Left kidney (tissue), 1 donor: ENCODE measurements at regions not wholly inside any gene's neighbourhood (a gene's known extent, or its start where the extent isn't known, plus 50 kb on each side); places are given as distances from the start of the nearest gene placed in this dataset.
A peak's percentile ranks its signal among the peaks of the same experiment; 100 is the strongest.

ENCODE experiments used
- DNase-seq: peaks from one replicate; pipeline ENCODE4 v3.0.0-alpha.2; 2013

DNA sequence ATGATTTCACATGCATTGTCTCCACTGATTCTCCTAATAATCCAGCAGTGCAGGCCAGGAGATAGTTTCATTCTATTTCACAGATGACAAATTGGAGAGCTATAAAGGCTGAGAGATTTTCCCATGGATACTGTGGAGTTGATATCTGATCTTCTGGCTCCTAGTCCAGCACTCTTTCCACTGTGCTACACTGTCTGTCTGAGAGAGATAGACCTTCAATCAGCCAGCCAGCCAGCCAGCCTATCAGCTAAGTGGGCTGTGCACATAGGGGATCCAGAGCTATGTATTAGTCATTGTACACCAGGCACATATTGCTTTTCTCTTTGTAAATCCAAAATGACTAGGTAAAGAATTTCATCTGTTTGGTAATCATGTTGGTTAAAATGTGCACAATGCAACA is 91.8 kb upstream of the ATP2B1 start:
- DNase-seq = no peak

DNA sequence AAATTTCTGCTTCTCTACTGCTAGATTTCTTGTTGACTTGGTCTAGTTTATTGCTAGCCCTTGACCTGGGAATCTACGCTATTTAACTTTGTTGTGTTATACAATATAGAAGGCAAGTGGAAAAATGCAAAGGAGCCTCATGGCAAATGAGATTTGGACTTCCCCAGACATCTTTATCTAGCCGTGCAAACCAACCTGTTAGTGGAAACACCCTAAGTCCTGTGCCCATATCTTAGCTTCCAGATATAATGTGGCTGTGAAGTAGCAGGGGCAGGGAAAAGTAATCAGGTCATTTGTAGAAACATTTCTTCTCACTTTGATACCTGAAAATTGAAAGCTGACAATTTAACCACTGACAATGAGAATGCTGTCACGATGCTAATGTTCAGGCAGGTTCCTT is 90.7 kb upstream of the ATP2B1 start:
- no peak for DNase-seq

DNA sequence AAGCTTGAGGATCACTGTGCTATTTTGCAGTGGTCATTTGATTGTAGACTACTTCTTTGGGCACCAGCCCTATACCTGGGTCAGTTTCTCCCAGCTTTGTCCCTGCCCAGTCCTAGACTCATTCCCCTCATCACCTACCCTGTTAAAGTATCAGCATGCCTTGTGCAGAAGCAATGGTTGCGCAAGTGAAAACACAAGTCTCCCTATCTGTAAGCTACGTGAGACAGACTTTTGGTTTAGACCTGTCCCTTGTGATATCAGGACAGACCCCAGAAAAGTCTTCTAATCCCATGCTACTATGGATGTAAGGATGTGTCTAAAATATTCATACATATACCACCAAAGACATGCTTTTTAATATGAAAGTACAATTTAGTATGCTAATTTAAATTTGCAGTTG is 88.8 kb upstream of the ATP2B1 start:
- no peak for DNase-seq

DNA sequence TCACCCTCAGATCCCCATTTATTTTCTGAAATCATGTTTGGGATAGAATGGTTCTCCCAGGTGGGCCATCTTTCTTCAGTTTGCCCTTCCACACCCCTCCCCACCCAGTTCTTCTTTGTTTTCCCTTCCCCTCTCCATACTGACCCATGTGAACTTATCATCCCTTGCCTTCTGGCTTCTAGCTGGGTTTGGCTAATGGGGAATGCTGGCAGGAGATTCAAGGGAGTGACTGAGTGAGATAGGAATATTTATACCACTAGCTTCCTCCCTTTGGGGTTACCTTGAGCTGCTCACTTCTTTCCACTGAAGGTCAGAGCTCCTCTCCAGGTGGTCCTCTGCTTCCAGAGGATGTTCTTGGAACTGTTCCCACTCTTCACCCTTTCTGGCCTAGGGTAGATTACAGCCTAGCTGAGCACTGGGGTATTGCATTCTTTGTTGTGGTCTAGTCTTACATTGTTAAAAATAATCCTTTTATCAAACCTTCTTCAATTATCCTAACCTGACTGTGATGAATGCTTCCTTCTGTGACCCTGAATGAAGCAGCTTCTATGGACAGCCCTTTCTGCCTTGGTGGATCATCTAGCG is 88.3 kb upstream of the ATP2B1 start:
- no peak for DNase-seq

DNA sequence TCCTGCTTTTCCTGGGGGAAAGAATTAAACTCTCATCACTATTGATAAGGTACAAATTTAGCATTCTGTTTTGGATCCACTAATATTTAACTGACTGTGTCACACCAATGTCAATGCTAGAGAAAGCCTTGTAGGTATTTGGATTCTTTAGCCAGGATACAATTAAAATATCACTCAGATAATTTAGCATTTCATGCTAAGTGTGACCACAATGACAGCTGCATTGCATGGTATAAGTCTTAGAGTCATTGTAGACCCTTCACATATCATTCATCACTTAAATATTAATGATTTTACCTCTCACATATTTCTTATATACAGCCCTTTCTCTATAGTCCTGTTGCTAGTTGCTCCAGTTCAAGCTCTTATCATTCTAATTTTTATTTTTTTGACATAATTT is 85.3 kb upstream of the ATP2B1 start:
- DNase-seq = no peak

DNA sequence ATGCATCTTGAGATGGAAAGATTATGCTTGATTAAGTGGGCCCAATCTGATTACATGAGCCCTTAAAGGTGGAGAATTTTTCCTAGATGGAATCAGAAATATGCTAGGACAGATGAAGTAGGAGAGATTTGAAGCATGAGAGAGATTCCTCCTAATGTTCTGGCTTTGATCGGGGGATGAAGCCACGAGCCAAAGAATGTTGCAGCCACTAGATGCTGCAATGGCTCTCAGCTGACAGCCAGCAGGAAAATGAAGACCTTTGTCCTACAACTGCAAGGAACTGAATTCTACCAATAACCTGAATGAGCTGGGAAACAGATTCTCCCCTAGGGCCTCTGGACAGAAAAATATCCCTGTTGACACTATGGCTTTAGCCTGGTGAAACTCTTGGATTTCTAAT is 82.6 kb upstream of the ATP2B1 start:
- DNase-seq = no peak

DNA sequence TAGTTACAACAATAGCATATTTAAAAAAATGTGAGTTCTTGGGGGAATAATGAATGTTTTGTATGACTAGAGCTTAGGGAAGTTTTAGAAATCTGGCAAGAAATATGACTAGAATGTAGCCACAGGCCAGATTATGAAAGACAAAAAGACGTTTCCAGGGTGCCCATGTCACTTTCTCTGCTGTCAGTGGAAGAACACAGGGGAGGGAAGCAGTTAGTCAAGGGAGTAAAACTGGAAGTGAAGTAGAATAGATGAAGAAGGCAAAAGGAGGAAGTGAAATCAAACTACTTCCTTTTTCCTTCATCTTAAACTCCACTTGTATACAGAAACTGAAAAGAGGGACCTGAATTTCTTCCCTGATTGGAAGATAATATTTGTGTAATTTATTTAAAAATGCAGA is 81.2 kb upstream of the ATP2B1 start:
- no peak for DNase-seq

DNA sequence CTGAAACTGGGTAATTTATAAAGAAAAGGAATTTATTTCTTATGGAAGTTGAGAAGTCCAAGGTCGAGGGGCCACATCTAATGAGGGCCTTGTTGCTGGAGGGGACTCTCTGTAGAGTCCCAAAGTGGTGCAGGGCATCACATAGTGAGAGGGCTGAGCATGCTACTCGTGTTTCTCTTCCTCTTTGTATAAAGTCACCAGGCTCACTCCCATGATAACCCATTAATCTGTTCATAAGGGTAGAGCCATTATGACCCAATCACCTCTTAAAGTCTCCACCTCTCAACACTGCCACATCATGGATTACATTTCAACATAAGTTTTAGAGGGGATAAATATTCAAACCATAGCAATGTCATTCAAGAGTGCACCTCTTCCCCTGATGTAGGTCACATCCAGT is 79.1 kb upstream of the ATP2B1 start:
- DNase-seq = no peak

DNA sequence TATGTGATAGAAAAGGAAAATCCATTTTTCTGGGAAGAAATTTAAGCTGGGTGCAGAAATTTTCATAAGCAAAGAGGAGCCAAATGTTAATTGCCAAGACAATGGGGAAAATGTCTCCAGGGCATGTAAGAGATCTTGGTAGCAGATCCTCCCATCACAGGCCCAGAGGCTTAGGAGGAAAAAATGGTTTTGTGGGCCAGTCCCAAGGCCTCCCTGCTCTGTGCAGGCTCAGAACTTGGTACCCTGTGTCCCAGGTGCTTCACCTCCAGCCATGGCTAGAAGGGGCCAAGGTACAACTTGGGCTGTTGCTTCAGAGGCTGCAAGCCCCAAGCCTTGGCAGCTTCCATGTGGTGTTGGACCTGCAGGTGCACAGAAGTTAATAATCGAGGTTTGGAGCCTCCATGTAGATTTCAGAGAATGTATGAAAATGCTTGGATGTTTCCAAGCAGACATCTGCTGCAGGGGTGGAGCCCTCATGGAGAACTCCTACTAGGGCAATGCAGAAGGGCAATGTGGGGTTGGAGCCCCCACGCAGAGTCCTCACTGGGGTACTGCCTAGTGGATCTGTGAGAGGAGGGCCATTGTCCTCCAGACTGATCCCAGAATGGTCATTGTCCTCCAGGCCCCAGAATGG is 77.7 kb upstream of the ATP2B1 start:
- no peak for DNase-seq

DNA sequence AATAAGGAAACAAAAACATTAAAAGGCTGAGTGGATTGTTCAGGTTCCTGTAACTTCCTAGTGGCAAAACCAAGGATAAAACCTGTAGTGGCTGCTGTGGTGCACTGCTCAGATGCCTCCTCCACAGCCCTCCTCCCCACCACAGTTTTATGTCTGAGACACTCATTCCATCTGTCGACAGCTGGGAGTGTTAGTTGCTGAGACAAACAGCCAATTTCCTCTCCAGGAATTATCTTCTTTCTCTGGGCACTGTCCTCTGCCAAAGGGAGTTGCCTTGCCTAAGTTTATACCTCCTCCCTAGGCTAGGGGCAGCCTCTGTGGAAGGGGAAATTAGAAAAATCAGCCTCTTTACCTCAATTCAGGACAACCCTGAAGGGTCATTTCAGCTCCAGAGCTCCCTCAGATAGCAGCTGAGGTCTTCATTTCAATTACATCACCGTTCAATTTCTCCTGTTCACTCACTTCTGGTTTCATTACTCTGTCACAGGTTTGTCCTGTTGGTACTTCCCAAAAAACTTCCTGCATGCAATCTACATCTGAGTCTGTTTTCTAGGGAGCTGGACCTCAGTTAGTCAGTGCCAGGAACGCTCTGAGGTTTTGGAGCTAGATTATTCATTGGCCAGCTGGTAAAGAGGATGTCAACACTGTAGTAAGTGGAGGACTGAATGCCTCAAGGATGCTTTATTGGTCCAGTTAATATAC is 74.9 kb upstream of the ATP2B1 start:
- DNase-seq = peak; percentile 29

DNA sequence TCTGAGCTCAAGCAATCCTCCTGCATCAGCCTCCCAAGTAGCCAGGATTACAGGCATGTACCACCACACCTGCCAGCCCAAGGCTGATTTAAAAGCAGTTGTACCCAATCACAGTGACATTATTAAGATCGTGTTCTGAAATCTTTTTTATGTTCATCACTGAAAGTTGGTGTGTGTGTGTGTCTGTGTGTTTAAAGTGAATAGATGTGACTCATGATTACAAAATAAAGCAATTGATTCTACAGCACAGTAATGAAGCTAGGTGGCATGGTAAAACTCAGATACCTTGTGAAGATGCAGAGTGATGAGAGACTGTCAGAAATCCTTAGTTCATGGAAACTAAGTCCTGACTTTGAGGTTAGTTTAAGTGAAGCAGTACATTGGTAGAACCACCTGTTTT is 74.2 kb upstream of the ATP2B1 start:
- DNase-seq = no peak

DNA sequence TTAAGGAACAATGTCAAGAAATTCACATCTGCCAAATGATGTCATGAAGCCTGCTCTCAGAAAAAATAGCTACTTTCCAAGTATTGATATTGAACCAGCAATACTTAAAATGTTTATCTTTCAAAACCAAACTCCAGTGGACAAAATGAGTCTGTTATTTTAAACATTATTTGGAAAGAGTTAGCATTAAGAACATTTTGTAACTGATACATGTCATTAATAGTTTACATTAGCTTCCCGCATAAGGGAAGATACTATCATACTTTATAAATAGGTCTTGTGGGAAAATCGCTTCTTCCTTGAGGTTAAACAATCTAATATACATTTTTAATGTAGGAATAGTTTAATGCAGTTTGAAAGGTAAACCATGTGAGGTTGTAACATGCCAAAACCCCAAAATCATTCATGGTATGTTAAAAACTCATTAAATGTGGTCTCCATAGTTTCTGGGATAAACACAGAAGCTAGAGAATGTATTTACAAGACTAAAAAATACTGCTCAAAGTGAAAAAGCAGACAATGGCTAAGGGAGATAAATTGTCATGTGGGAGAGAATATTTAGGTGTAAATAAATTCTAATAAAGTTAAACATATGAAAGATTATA is 73.4 kb upstream of the ATP2B1 start:
- DNase-seq = no peak

DNA sequence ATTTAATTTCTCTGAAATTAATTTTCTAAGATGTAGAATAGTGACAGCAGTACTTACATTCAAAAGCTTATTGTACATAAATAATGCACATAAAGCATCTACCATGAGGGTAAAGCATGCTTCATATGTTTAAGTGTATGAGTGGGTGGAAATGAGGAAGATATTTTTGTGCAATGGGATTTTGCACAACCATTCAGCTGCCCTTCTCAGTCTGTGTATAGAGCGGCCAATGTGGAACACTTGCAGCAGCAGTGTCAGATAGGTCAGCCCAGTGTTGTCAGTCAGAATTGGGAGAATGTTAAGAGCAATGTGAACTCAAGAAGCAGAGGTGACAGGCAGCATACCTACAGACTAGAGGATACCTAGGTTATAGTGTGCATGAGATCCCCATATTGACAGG is 72.5 kb upstream of the ATP2B1 start:
- no peak for DNase-seq

DNA sequence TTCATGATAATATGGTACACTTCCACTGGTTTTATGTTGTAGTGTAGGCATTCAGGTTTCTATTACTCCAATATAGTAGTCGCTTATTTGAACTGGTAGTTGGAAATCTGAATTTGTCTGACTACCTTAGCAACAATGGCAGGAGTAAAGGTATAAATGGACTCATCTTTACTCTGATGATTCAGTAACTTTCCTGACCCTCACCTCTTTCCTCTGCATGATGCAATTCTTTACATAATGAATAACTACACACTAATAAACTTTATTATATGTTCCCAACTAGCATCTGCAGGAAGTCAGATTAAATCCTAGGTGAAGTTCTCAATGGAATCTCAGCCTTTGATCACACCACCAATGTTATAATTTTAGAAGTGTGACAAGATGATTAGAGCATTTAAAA is 70.5 kb upstream of the ATP2B1 start:
- DNase-seq = no peak

DNA sequence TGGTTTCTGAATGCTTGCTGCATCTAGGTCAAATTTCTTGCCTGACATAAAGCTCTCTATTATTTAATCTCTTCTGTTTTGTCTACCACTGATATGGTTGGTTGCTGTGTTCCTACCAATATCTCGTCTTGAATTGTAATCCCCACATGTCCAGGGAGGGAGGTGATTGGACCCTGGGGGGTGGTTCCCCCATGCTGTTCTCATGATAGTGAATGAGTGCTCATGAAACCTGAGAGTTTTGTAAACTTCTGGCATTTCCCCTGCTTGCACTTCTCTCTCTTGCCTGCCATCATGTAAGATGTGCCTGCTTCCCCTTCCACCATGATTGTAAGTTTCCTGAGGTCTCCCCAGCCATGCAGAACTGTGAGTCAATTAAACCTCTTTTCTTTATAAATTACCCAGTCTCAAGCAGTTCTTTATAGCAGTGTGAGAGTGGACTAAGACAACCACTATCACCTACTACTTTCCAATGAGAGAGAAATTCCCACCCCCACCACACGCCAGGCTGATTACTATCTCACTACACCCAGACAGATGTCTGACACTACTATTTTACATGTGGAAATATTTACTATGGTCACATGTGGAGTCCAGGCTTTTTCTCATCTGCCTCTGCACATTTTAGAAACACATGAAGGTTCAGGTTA is 69.2 kb upstream of the ATP2B1 start:
- no peak for DNase-seq

DNA sequence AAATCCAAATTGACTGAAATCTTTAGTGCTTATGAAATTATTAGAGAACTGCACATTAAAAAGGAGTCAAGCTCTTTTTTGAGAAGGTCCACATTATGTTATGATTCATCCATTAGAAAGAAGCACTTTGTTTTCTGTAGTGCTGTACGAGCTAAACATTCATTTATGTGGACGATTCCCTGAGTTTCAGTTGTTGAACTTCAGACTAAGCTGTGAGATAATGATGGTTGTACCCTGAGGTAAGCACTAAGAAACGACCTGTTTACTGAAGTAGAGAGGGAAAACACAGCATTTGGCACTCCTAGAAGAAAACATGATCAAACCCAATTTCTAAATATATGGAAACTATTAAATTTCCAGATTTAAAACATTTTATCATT is 67.3 kb upstream of the ATP2B1 start:
- no peak for DNase-seq

DNA sequence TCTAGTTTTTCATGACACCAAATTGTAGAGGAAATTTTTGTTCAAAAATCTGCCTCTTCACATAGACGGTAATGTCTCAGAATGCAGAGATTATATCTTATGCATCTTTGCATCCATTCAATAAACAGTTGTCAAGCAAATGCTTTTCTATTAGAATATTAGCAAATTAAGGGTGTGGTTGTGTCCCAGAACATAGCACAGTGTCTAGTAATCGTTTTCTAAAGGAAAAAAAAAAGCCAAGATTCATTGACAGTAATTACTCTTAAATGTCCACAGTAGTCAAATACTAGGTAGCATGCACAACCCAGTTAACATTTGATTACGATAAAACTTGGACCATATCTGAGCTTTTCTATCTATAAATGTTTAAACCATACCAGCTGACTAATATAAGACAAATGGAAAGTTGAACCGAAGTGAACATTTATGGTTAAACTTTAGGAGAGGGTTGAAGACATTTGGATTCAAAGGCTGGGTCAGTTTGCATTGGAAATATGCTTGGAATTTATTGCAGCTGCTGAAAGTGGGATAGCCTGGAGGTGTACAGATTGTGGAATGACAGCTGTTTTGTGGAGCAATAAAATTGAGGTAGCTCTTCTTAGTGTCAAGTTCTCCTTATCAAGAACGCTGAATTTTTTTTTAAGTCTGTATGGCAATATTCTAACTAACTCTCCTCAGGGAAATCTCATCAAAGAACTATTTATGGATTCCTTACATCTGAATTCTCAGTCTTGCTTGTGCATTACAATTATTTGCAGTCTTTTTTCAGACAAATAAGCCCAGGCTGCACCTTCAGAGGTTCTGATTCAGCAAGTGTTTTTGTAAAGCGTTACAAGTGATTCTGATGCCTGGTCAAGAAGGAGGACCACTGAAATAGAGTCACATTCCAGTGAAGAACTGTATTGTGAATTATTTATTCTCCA is 66.7 kb upstream of the ATP2B1 start:
- no peak for DNase-seq

DNA sequence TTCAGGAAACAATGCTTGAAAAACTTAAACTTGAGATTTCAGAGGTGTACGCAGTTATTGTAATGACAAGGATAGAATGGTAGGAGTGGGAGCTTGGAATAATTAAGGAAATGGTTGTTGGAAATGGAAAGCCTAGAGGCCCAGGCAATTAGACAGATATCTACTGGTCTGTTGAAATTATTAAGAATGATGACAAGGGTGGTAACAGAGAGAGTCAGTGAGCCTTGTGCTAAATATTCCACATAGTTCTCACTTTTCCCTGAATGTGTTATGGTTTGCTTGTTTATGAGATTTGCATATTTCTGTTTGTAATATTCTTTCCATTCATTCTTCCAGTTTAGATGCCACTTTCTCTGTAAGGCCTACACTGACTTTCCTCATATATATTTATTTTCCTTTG is 66.0 kb upstream of the ATP2B1 start:
- no peak for DNase-seq

DNA sequence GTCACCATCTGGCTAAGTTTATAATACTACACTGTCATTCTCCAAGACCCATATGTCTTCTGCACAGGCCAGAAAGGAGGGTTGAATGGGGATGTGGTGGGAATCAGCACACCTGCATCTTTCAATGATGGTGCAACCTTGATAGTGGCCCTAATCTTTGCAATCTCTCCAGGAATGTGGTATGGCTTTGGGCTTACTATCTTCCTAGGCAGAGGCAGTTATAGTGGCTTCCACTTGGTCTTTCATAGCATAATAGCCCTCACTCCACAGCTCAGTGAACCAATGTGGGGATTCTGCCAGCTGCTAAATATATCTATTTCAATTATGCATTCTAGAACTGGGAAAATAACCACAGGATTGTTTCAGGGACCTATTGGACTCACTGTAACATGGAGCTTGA is 61.8 kb upstream of the ATP2B1 start:
- DNase-seq = no peak

DNA sequence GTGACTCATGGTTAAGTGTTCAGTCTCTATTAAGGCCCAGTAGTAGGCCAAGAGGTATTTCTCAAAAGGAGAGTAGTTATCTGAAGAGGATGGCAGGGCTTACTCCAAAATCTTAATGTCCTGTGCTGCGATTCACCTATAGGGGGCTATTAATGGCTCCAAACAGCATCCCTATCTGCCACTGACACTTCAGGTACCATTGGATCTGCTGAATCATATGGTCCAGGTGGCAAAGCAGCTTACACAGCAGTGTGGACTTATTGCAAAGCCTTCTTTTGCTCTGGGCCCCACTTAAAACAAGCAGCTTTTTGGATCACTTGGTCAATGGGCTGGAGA is 60.8 kb upstream of the ATP2B1 start:
- no peak for DNase-seq

DNA sequence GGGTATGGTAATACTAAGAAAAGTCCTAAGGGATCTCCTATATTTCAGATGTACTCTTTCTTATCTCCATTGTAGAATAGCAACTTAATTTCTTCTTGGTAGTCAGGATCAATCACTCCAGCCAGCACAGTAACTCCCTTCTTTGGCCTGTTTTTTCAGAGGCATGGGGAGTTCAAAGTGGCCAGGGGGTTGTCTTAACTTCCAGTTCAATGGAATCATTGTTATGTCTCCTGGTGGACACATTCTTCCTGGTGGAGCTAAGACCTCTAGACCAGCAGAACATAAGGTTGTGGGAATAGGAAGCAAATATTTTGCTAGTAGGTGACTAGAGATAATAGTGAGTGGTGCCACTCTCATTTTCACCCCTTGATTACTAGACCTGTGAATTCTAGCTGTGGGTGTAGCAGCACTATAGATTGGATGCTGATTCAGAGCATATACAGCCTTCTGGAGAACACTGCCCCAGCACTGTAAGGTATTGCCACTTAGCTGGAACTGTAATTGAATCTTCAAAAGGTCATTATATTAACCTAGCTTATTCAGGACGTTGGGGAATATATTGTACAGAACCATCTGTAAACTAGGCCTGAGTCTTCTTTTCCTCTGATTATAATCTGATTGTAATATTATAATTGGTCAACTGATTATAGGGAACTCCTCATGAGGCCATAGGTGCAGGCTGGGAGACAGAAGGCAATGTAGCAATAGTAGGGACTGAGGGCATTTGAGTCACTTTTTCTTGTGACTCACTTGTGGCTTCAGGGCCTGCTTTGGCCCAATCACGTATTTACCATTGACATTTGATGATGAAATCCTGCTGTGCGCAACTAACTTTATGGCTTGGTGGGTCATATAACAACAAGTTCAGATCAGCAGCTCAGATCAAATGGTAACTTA is 60.2 kb upstream of the ATP2B1 start:
- DNase-seq = no peak
